WERI-Rb-1 (cell line): ENCODE measurements at regions not wholly inside any gene's neighbourhood (a gene's known extent, or its start where the extent isn't known, plus 50 kb on each side); places are given as distances from the start of the nearest gene placed in this dataset.

ENCODE experiments used
- DNase-seq: peaks from one replicate; pipeline ENCODE4 v3.0.0-alpha.2; 2020
- H3K27ac ChIP-seq: fragments of 250-450 bp; sonication (Bioruptor Pico); 2 replicates; pipeline ENCODE4 v1.5.1; 2020; ENCODE audit warnings: mild to moderate bottlenecking, moderate library complexity
- H3K27me3 ChIP-seq: fragments of 250-450 bp; sonication (Bioruptor Pico); 2 replicates; pipeline ENCODE4 v1.5.1; 2021; ENCODE audit warnings: mild to moderate bottlenecking, low read depth, moderate library complexity; ENCODE audit not compliant: insufficient read depth, severe bottlenecking
- H3K36me3 ChIP-seq: fragments of 250-450 bp; sonication (Bioruptor Pico); 2 replicates; pipeline ENCODE4 v1.5.1; 2020; ENCODE audit warnings: mild to moderate bottlenecking, moderate library complexity
- H3K4me3 ChIP-seq: 2 replicates; pipeline ENCODE4 v1.5.1; 2011; ENCODE audit warnings: low read depth, mild to moderate bottlenecking, control low read depth, low read length
- H3K9me3 ChIP-seq: fragments of 250-450 bp; sonication (Bioruptor Pico); 2 replicates; pipeline ENCODE4 v1.5.1; 2021; ENCODE audit warnings: mild to moderate bottlenecking, moderate library complexity; ENCODE audit not compliant: severe bottlenecking
- TF ChIP-seq, protein P1 (sequence below): IDR thresholded peaks from 2 replicates; pipeline ENCODE4 v1.5.1; 2011; ENCODE audit warnings: low read depth, mild to moderate bottlenecking, control low read depth, inconsistent platforms, low read length

GRCh38 chr6:15946701-15947385, 182.0 kb upstream of the MYLIP start:
- TF ChIP-seq, protein P1, sequence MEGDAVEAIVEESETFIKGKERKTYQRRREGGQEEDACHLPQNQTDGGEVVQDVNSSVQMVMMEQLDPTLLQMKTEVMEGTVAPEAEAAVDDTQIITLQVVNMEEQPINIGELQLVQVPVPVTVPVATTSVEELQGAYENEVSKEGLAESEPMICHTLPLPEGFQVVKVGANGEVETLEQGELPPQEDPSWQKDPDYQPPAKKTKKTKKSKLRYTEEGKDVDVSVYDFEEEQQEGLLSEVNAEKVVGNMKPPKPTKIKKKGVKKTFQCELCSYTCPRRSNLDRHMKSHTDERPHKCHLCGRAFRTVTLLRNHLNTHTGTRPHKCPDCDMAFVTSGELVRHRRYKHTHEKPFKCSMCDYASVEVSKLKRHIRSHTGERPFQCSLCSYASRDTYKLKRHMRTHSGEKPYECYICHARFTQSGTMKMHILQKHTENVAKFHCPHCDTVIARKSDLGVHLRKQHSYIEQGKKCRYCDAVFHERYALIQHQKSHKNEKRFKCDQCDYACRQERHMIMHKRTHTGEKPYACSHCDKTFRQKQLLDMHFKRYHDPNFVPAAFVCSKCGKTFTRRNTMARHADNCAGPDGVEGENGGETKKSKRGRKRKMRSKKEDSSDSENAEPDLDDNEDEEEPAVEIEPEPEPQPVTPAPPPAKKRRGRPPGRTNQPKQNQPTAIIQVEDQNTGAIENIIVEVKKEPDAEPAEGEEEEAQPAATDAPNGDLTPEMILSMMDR: no peak
- Histone ChIP-seq H3K36me3 (no peaks in the 10 kb centered on the region), H3K27me3 (no peaks in the 10 kb centered on the region), H3K4me3 (no peak overlapping the region), H3K9me3 (peaks cover 4% of the 10 kb centered on the region), H3K27ac (peak overlapping the region; percentile 90)
- peak; percentile 94 for DNase-seq

DNA sequence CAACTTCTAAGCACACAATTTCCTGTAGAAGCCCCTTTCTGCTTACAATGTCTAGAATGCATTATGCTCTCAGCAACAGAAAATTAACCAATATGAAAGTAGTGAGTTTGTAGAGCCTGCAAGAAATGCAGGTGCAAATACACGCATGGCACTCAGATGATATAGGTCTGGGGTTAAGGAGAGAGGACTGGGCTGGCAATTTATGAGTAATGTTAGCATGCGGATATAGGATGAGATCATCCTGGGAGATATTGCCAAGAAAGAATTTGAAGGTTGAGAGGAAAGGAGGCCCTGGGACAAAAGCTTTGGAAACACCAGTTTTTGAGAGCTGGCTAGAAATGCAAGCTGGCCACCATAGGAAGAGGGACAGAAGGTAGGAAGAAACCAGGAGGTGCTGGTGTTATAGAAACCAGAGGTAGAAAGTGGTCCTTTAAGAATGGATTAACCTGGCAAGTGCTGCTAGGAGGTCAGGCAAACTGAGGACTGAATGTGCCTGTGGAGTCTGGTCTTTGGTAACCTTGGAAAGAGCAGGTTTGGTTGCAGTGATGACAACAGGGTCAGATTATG, 183.2 kb upstream of the MYLIP start:
- Histone ChIP-seq H3K27ac (peak overlapping the region; percentile 2), H3K4me3 (no peak overlapping the region), H3K27me3 (no peaks in the 10 kb centered on the region), H3K9me3 (peaks cover 7% of the 10 kb centered on the region), H3K36me3 (no peaks in the 10 kb centered on the region)
- DNase-seq: peak; percentile 77
- TF ChIP-seq, protein P1: no peak

- TF ChIP-seq, protein P1: no peak
- peaks cover 10% of the 10 kb centered on the region for H3K9me3 ChIP-seq
- H3K4me3 ChIP-seq: no peak overlapping the region
- no peak overlapping the region for H3K27ac ChIP-seq
- no peaks in the 10 kb centered on the region for H3K27me3 ChIP-seq
- peak; percentile 59 for DNase-seq
- H3K36me3 ChIP-seq: no peaks in the 10 kb centered on the region
Observed at GRCh38 chr6:15943423-15943822, 185.5 kb upstream of the MYLIP start.

DNA sequence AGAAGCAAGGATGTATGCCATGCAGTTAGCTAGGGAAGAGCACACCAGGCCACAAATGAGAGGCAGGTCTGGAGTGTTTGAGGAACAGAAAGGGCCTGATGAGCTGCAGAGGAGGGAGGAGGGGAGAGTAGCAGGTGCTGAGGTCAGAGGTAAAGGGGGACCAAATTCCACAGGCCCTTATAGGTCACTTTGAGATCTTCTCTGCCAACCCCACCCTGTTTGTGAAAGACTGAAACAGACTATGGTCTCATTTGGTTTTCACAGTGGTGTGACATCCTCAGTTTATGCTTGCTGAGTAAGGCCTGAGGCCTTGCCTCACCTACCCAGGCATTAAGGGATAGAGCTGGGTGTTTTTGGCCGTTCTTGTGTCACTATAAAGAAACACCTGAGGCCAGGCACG, 187.7 kb upstream of the MYLIP start:
- TF ChIP-seq, protein P1: no peak
- Histone ChIP-seq H3K36me3 (no peaks in the 10 kb centered on the region), H3K4me3 (no peak overlapping the region), H3K27ac (no peak overlapping the region), H3K27me3 (no peaks in the 10 kb centered on the region), H3K9me3 (peaks cover 17% of the 10 kb centered on the region)
- DNase-seq: no peak

DNA sequence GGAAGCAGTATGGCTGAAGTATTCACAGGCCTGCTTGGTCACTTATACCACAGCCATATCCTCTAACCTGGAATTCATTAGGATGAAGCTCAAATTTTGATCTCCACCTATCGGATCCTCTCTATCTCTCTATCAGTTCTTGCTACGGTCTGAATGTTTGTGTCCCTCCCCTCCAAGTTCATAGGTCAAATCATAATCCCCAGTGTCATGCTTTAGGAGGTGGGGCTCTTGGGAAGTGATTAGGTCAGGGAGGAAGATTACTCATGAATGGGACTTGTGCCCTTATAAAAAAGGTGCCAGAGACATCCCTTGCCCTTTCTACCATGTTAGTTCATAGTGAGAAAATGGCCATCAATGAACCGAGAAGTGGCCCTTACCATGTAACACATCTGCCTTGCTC, 190.8 kb upstream of the MYLIP start:
- TF ChIP-seq, protein P1: no peak
- Histone ChIP-seq H3K27ac (no peak overlapping the region), H3K4me3 (no peak overlapping the region), H3K27me3 (no peaks in the 10 kb centered on the region), H3K36me3 (no peaks in the 10 kb centered on the region), H3K9me3 (peaks cover 17% of the 10 kb centered on the region)
- DNase-seq: no peak

GRCh38 chr6:15937602-15938001, 191.3 kb upstream of the MYLIP start:
- no peak for DNase-seq
- Histone ChIP-seq H3K27me3 (no peaks in the 10 kb centered on the region), H3K36me3 (no peaks in the 10 kb centered on the region), H3K27ac (no peak overlapping the region), H3K4me3 (no peak overlapping the region), H3K9me3 (peaks cover 17% of the 10 kb centered on the region)
- TF ChIP-seq, protein P1: no peak
